ENCODE measurements at regions not wholly inside any gene's neighbourhood (a gene's known extent, or its start where the extent isn't known, plus 50 kb on each side); places are given as distances from the start of the nearest gene placed in this dataset.

GRCh38 chr7:131194070-131194865, 133.4 kb upstream of the MKLN1 start:
- Histone ChIP-seq H4K20me1 (no peaks in the 10 kb centered on the region), H3K36me3 (no peaks in the 10 kb centered on the region), H3K4me2 (no peak overlapping the region), H3K4me3 (no peak overlapping the region), H3K9ac (no peak overlapping the region), H3K27ac (no peak overlapping the region), H3K4me1 (no peaks in the 10 kb centered on the region), H3K27me3 (no peaks in the 10 kb centered on the region), H3K9me3 (no peaks in the 10 kb centered on the region)
- TF ChIP-seq Cebpa-rat (IDR thresholded peaks at IDR 0.05), result peak; percentile 11; the same call in 1 of the 2 replicates

DNA sequence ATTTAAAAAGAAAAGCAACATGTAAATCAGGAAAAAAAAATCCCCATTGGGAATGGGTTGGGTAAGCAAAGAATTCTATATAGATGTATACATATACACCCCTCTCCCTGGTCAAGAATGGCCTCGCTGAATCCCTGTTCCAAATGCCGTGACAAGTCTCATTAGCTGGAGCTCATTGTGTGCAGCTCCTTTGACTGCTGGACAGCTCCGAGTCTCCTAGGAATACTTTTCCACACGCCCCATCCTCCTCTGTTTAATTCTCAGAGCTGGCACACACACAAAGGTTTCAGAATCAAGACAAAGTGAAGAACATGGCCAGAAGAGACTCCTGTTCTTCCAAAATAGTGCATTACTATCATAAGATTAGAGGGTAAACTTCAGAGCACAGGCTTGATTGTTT, 130.9 kb upstream of the MKLN1 start:
- Histone ChIP-seq H3K4me1 (no peaks in the 10 kb centered on the region), H3K9me3 (no peaks in the 10 kb centered on the region)

GRCh38 chr7:131197920-131198615, 129.6 kb upstream of the MKLN1 start:
- Histone ChIP-seq H3K27ac (no peak overlapping the region), H3K4me1 (no peaks in the 10 kb centered on the region), H3K27me3 (no peaks in the 10 kb centered on the region), H3K9me3 (no peaks in the 10 kb centered on the region), H3K9ac (no peak overlapping the region), H3K36me3 (no peaks in the 10 kb centered on the region), H4K20me1 (no peaks in the 10 kb centered on the region), H3K4me2 (no peak overlapping the region), H3K4me3 (no peak overlapping the region)
- TF ChIP-seq Cebpa-rat (IDR thresholded peaks at IDR 0.05), result no peak

More for the DNA sequence above, 130.9 kb upstream of the MKLN1 start:
- no peak overlapping the region for H3K9ac ChIP-seq
- H3K4me2 ChIP-seq, result no peak overlapping the region
- no peak for TF ChIP-seq Cebpa-rat (IDR thresholded peaks at IDR 0.05)
- no peak overlapping the region for H3K4me3 ChIP-seq
- H3K36me3 ChIP-seq, result no peaks in the 10 kb centered on the region
- H4K20me1 ChIP-seq, result no peaks in the 10 kb centered on the region
- no peak overlapping the region for H3K27ac ChIP-seq
- H3K27me3 ChIP-seq, result no peaks in the 10 kb centered on the region

GRCh38 chr7:131202451-131202850, 125.2 kb upstream of the MKLN1 start:
- Histone ChIP-seq H3K27ac (no peak overlapping the region), H3K36me3 (no peaks in the 10 kb centered on the region), H3K9me3 (no peaks in the 10 kb centered on the region), H4K20me1 (no peaks in the 10 kb centered on the region), H3K27me3 (no peaks in the 10 kb centered on the region), H3K4me1 (no peaks in the 10 kb centered on the region), H3K9ac (no peak overlapping the region), H3K4me2 (no peak overlapping the region), H3K4me3 (no peak overlapping the region)
- TF ChIP-seq Cebpa-rat (IDR thresholded peaks at IDR 0.05), result no peak

DNA sequence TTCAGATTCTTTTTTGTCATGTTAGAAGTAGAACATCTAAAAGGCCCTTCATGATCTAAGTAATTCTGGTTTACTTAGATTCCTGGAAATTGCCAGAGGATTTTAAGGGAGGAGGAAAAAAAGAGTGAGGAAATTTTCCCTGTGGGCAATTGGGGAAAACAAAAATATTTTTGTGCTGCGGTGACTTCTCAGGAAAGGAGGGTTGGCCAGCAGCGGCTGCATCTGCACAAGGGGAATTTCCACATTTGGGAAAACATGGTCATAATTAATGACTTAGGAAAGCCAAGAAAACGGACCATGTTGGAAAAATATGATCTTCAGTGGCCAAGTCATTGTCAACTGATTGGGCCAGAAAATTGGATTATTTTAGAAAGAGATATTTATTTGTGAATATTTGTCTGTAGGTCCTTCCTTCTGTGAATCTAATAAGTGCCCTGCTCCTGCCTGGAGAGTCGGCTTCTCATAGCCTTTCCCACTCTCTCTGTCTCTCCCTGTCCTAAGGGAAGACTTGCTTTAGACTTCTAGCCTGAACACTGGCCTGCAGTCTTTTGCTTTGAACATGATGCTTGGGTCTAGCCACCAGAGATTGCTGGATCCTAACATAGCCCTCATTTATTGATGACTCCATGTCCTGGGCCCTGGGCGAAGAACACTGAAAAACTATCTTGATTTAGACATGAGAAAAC, 124.2 kb upstream of the MKLN1 start:
- Histone ChIP-seq H4K20me1 (no peaks in the 10 kb centered on the region), H3K9ac (no peak overlapping the region), H3K4me2 (no peak overlapping the region), H3K4me3 (no peak overlapping the region), H3K27ac (no peak overlapping the region), H3K9me3 (no peaks in the 10 kb centered on the region), H3K36me3 (no peaks in the 10 kb centered on the region), H3K4me1 (no peaks in the 10 kb centered on the region), H3K27me3 (no peaks in the 10 kb centered on the region)
- TF ChIP-seq Cebpa-rat (IDR thresholded peaks at IDR 0.05), result no peak

DNA sequence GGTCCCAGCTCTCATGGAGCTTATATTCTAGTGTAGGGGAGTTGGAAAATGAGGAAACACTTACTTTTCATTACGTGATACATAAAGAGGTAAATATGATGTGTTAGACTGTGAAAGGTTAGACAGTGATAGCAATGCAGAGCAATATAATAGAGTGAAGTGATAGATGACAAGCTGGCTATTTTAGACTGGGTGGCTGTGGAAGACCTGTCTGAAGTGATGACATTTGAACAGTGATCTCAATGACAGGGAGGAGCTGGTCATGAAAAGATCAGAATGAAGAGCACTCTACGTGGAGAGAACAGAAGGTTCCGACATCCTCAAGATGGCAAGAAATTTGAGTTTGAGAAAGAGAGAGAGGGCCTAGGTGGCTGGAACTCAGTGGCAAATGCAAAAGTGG, 118.9 kb upstream of the MKLN1 start:
- TF ChIP-seq Cebpa-rat (IDR thresholded peaks at IDR 0.05), result no peak
- Histone ChIP-seq H3K27ac (no peak overlapping the region), H3K9ac (no peak overlapping the region), H3K36me3 (no peaks in the 10 kb centered on the region), H3K4me2 (no peak overlapping the region), H3K4me1 (no peaks in the 10 kb centered on the region), H3K27me3 (no peaks in the 10 kb centered on the region), H4K20me1 (no peaks in the 10 kb centered on the region), H3K4me3 (no peak overlapping the region), H3K9me3 (no peaks in the 10 kb centered on the region)

GRCh38 chr7:131210618-131211017, 117.1 kb upstream of the MKLN1 start:
- Histone ChIP-seq H3K4me3 (no peak overlapping the region), H3K27ac (no peak overlapping the region), H3K4me1 (no peaks in the 10 kb centered on the region), H3K27me3 (no peaks in the 10 kb centered on the region), H4K20me1 (no peaks in the 10 kb centered on the region), H3K4me2 (no peak overlapping the region), H3K9me3 (no peaks in the 10 kb centered on the region), H3K9ac (no peak overlapping the region), H3K36me3 (no peaks in the 10 kb centered on the region)
- TF ChIP-seq Cebpa-rat (IDR thresholded peaks at IDR 0.05), result no peak

GRCh38 chr7:131211500-131211899, 116.2 kb upstream of the MKLN1 start:
- H3K4me2 ChIP-seq, result no peak overlapping the region
- no peak overlapping the region for H3K27ac ChIP-seq
- no peak overlapping the region for H3K9ac ChIP-seq
- H3K4me1 ChIP-seq, result no peaks in the 10 kb centered on the region
- no peak for TF ChIP-seq Cebpa-rat (IDR thresholded peaks at IDR 0.05)
- no peaks in the 10 kb centered on the region for H3K27me3 ChIP-seq
- H3K9me3 ChIP-seq, result no peaks in the 10 kb centered on the region
- H4K20me1 ChIP-seq, result no peaks in the 10 kb centered on the region
- no peaks in the 10 kb centered on the region for H3K36me3 ChIP-seq
- H3K4me3 ChIP-seq, result no peak overlapping the region

GRCh38 chr7:131212114-131212513, 115.6 kb upstream of the MKLN1 start:
- Histone ChIP-seq H3K27ac (no peak overlapping the region), H3K36me3 (no peaks in the 10 kb centered on the region), H3K4me1 (no peaks in the 10 kb centered on the region), H3K27me3 (no peaks in the 10 kb centered on the region), H3K4me2 (no peak overlapping the region), H3K9ac (no peak overlapping the region), H3K4me3 (no peak overlapping the region), H3K9me3 (no peaks in the 10 kb centered on the region), H4K20me1 (no peaks in the 10 kb centered on the region)
- TF ChIP-seq Cebpa-rat (IDR thresholded peaks at IDR 0.05), result no peak

- Histone ChIP-seq H3K4me1 (peaks cover 23% of the 10 kb centered on the region), H4K20me1 (no peaks in the 10 kb centered on the region), H3K36me3 (no peaks in the 10 kb centered on the region), H3K9ac (no peak overlapping the region), H3K27me3 (no peaks in the 10 kb centered on the region), H3K4me3 (no peak overlapping the region), H3K4me2 (peak overlapping the region; percentile 74), H3K9me3 (peaks cover 6% of the 10 kb centered on the region), H3K27ac (peak overlapping the region; percentile 42; the same call in 1 of the 2 replicates)
- TF ChIP-seq Cebpa-rat (IDR thresholded peaks at IDR 0.05), result no peak
Observed at GRCh38 chr7:131218727-131219128, 108.9 kb upstream of the MKLN1 start.
